Sigmoid colon (tissue), 3 donors: ENCODE measurements at regions not wholly inside any gene's neighbourhood (a gene's known extent, or its start where the extent isn't known, plus 50 kb on each side); places are given as distances from the start of the nearest gene placed in this dataset.

ENCODE experiments used
- CTCF ChIP-seq, 4 experiments: fragments of 450-650 bp in 3 of 4; fragments of 200-600 bp in 1 of 4; IDR thresholded peaks; one replicate each; pipeline ENCODE4 v1.5.1; 2016 to 2019; ENCODE audit warnings: antibody characterized with exemption in 4 of 4, mild to moderate bottlenecking in 3 of 4, moderate library complexity in 2 of 4
- POLR2A ChIP-seq, 2 donors: fragments of 450-650 bp; IDR thresholded peaks; one replicate each; pipeline ENCODE4 v1.6.1; 2016; ENCODE audit warnings: antibody characterized with exemption in 2 of 2, mild to moderate bottlenecking in 2 of 2, moderate library complexity in 2 of 2

DNA sequence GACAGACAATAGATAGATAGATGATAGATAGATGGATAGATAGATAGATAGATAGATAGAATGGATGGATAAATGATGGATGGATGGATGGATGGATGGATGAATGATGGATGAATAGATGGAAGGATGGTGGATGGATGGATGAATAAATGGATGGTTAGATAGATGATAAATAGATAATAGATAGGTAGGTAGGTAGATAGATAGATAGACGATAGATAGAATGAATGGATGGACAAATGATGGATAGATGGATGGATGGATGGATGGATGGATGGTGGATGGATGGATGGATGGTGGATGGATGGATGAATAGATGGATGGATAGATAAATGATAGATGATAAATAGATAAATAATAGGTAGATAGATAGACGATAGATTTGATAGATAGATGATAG lies 287.4 kb downstream of the CRLF2 start:
- TF ChIP-seq CTCF (IDR thresholded peaks at IDR 0.05) (no peak), POLR2A (IDR thresholded peaks at IDR 0.05) (no peak)
